ENCODE measurements at regions not wholly inside any gene's neighbourhood (a gene's known extent, or its start where the extent isn't known, plus 50 kb on each side); places are given as distances from the start of the nearest gene placed in this dataset.
"Not testable (repeated sequence)": the region's sequence is repeated elsewhere in the genome, so short reads cannot be mapped to it uniquely, and the experiment has no call there.

GRCh38 chr22:15822001-15822400 is 132.2 kb downstream of the POTEH start:
- not testable (repeated sequence) for TF ChIP-seq CTCF, POLR2A (IDR thresholded peaks at IDR 0.05)
